Neuronal stem cell (in vitro differentiated cells): ENCODE measurements at regions not wholly inside any gene's neighbourhood (a gene's known extent, or its start where the extent isn't known, plus 50 kb on each side); places are given as distances from the start of the nearest gene placed in this dataset.
A peak's percentile ranks its signal among the peaks of the same experiment; 100 is the strongest.

Experiments
- DNase-seq: peaks from one replicate; pipeline ENCODE4 v3.0.0-alpha.2; 2013; ENCODE audit warnings: low spot score
- H2AFZ ChIP-seq: one replicate; pipeline ENCODE4 v1.6.1; 2013; ENCODE audit warnings: mild to moderate bottlenecking, low read length, inconsistent platforms
- H2AK5ac ChIP-seq: 2 replicates; pipeline ENCODE4 v1.6.1; 2013; ENCODE audit warnings: low read depth, mild to moderate bottlenecking, inconsistent platforms, low read length, moderate library complexity, mixed read lengths
- H2BK120ac ChIP-seq: 2 replicates; pipeline ENCODE4 v1.6.1; 2013; ENCODE audit warnings: low read depth, mild to moderate bottlenecking, inconsistent platforms, low read length, moderate library complexity, mixed read lengths
- H2BK12ac ChIP-seq: one replicate; pipeline ENCODE4 v1.6.1; 2013; ENCODE audit warnings: low read length, inconsistent platforms
- H2BK15ac ChIP-seq: 2 replicates; pipeline ENCODE4 v1.6.1; 2013; ENCODE audit warnings: mild to moderate bottlenecking, low read length, inconsistent platforms, mixed read lengths
- H2BK5ac ChIP-seq: one replicate; pipeline ENCODE4 v1.6.1; 2013; ENCODE audit warnings: inconsistent platforms, mild to moderate bottlenecking, low read length, moderate library complexity
- H3K14ac ChIP-seq: one replicate; pipeline ENCODE4 v1.6.1; 2013; ENCODE audit warnings: low read length, inconsistent platforms
- H3K18ac ChIP-seq: 2 replicates; pipeline ENCODE4 v1.6.1; 2013; ENCODE audit warnings: low read length, inconsistent platforms
- H3K23ac ChIP-seq: 2 replicates; pipeline ENCODE4 v1.6.1; 2013; ENCODE audit warnings: low read depth, mild to moderate bottlenecking, mixed read lengths, low read length, inconsistent platforms; ENCODE audit not compliant: poor library complexity
- H3K27ac ChIP-seq: replicated peaks from 3 replicates; pipeline ENCODE4 v1.5.1; 2013; ENCODE audit warnings: low read length, inconsistent platforms
- H3K27me3 ChIP-seq, 3 experiments: 2 replicates each; pipeline ENCODE4 v1.6.1; 2013; ENCODE audit warnings: low read length in 3 of 3, mild to moderate bottlenecking in 2 of 3, inconsistent platforms in 1 of 3, low read depth in 1 of 3, mixed read lengths in 1 of 3, moderate library complexity in 1 of 3; ENCODE audit not compliant: control insufficient read depth in 3 of 3, insufficient read depth in 3 of 3
- H3K36me3 ChIP-seq, 2 donors: replicated peaks in 1 of 2; 2 replicates each; pipeline ENCODE4 v1.6.1; 2013; ENCODE audit warnings: low read length in 2 of 2; ENCODE audit not compliant: control insufficient read depth in 2 of 2, insufficient read depth in 2 of 2
- H3K4ac ChIP-seq: 2 replicates; pipeline ENCODE4 v1.6.1; 2013; ENCODE audit warnings: inconsistent platforms, mild to moderate bottlenecking, low read length, moderate library complexity
- H3K4me1 ChIP-seq, 2 donors: 1 replicate in 1 of 2; 2 replicates in 1 of 2; pipeline ENCODE4 v1.6.1; 2013; ENCODE audit warnings: low read length in 2 of 2, low read depth in 1 of 2; ENCODE audit not compliant: control insufficient read depth in 2 of 2, insufficient read depth in 1 of 2
- H3K4me2 ChIP-seq: one replicate; pipeline ENCODE4 v1.6.1; 2013; ENCODE audit warnings: mild to moderate bottlenecking, low read length, inconsistent platforms; ENCODE audit not compliant: insufficient read depth, poor library complexity, severe bottlenecking
- H3K4me3 ChIP-seq, 2 donors: 2 replicates each; pipeline ENCODE4 v1.5.1; 2013; ENCODE audit warnings: low read length in 2 of 2, mild to moderate bottlenecking in 2 of 2, inconsistent platforms in 1 of 2, moderate library complexity in 1 of 2
- H3K79me1 ChIP-seq: one replicate; pipeline ENCODE4 v1.6.1; 2013; ENCODE audit warnings: low read depth, mild to moderate bottlenecking, inconsistent platforms, low read length, moderate library complexity
- H3K9ac ChIP-seq: one replicate; pipeline ENCODE4 v1.6.1; 2013; ENCODE audit warnings: mild to moderate bottlenecking, low read depth, low read length, inconsistent platforms; ENCODE audit not compliant: poor library complexity
- H3K9me3 ChIP-seq, 2 donors: replicated peaks in 1 of 2; 2 replicates each; pipeline versions ENCODE3 to v1.6.1; 2013; ENCODE audit warnings: low read length in 2 of 2, mild to moderate bottlenecking in 2 of 2, inconsistent platforms in 1 of 2, low read depth in 1 of 2, mixed read lengths in 1 of 2, moderate library complexity in 1 of 2; ENCODE audit not compliant: control insufficient read depth in 2 of 2, insufficient read depth in 1 of 2
- H4K8ac ChIP-seq: one replicate; pipeline ENCODE4 v1.6.1; 2013; ENCODE audit warnings: low read depth, mild to moderate bottlenecking, inconsistent platforms, low read length, moderate library complexity
- H4K91ac ChIP-seq: one replicate; pipeline ENCODE4 v1.6.1; 2013; ENCODE audit warnings: low read length, low read depth, mild to moderate bottlenecking, inconsistent platforms; ENCODE audit not compliant: poor library complexity
- WGBS, 2 donors: extraction: QIAGEN DNeasy Blood & Tissue Kit; methylation state at CpG; one replicate each; pipeline ENCODE4 v1.1.7; 2013; ENCODE audit warnings: missing lambda C conversion rate in 2 of 2, mixed read lengths in 1 of 2; ENCODE audit not compliant: insufficient read length in 2 of 2, insufficient replicate concordance in 1 of 2; ENCODE audit errors: extremely low coverage in 2 of 2; 5-methylcytosine and 5-hydroxymethylcytosine counted together

GRCh38 chr2:15094161-15094560 is 461.6 kb downstream of the LRATD1 start:
- no peak overlapping the region for H4K8ac ChIP-seq
- peaks cover 0 to 2% of the 10 kb centered on the region in 2 donors for H3K9me3 ChIP-seq
- WGBS, 2 donors, result no CpG with 5 or more reads among the region's 1 CpG
- H3K23ac ChIP-seq, result no peak overlapping the region
- H3K4ac ChIP-seq, result no peak overlapping the region
- H3K4me3 ChIP-seq, result no peak overlapping the region
- H3K27me3 ChIP-seq, result no peaks in the 10 kb centered on the region
- no peak overlapping the region for H3K4me2 ChIP-seq
- no peak overlapping the region for H4K91ac ChIP-seq
- no peak for DNase-seq
- peaks cover 0 to 2% of the 10 kb centered on the region in 2 donors for H3K4me1 ChIP-seq
- no peak overlapping the region for H3K18ac ChIP-seq
- H2BK5ac ChIP-seq, result no peak overlapping the region
- no peaks in the 10 kb centered on the region for H3K36me3 ChIP-seq
- no peak overlapping the region for H3K9ac ChIP-seq
- peak overlapping the region; percentile 64 for H2AFZ ChIP-seq
- H2BK120ac ChIP-seq, result no peak overlapping the region
- H2BK15ac ChIP-seq, result no peak overlapping the region
- no peak overlapping the region for H3K14ac ChIP-seq
- H3K27ac ChIP-seq, result no peak overlapping the region
- H2AK5ac ChIP-seq, result no peak overlapping the region
- H2BK12ac ChIP-seq, result no peak overlapping the region
- H3K79me1 ChIP-seq, result no peaks in the 10 kb centered on the region

GRCh38 chr2:15096873-15097272 is 464.3 kb downstream of the NBAS start:
- Histone ChIP-seq H3K18ac (no peak overlapping the region), H3K14ac (no peak overlapping the region), H3K79me1 (no peaks in the 10 kb centered on the region), H3K4me1 (peaks cover 0 to 2% of the 10 kb centered on the region in 2 donors), H2AFZ (peak overlapping the region; percentile 7), H2AK5ac (no peak overlapping the region), H2BK5ac (no peak overlapping the region), H3K23ac (no peak overlapping the region), H2BK120ac (no peak overlapping the region), H3K4me2 (no peak overlapping the region), H3K4ac (no peak overlapping the region), H2BK15ac (no peak overlapping the region), H3K27me3 (no peaks in the 10 kb centered on the region), H2BK12ac (no peak overlapping the region), H3K27ac (no peak overlapping the region), H3K4me3 (no peak overlapping the region), H3K36me3 (no peaks in the 10 kb centered on the region), H3K9ac (no peak overlapping the region), H4K91ac (no peak overlapping the region), H3K9me3 (no peaks in the 10 kb centered on the region), H4K8ac (no peak overlapping the region)
- no peak for DNase-seq

- Histone ChIP-seq H3K18ac (no peak overlapping the region), H3K27ac (no peak overlapping the region), H3K9ac (no peak overlapping the region), H3K9me3 (peaks cover 0 to 1% of the 10 kb centered on the region in 2 donors), H3K4me1 (no peaks in the 10 kb centered on the region), H2BK12ac (no peak overlapping the region), H3K36me3 (no peaks in the 10 kb centered on the region), H3K4me2 (no peak overlapping the region), H3K79me1 (no peaks in the 10 kb centered on the region), H2BK15ac (no peak overlapping the region), H4K91ac (no peak overlapping the region), H2AFZ (no peak overlapping the region), H3K4ac (no peak overlapping the region), H3K14ac (no peak overlapping the region), H2AK5ac (no peak overlapping the region), H2BK5ac (no peak overlapping the region), H3K23ac (no peak overlapping the region), H3K4me3 (no peak overlapping the region), H2BK120ac (no peak overlapping the region), H4K8ac (no peak overlapping the region), H3K27me3 (no peaks in the 10 kb centered on the region)
- no CpG with 5 or more reads among the region's 1 CpG for whole genome bisulfite sequencing, 2 donors
- DNase-seq, result no peak
These were observed 454.0 kb downstream of the NBAS start for GRCh38 chr2:15107137-15107536.

GRCh38 chr2:15111718-15112117 is 449.4 kb downstream of the NBAS start:
- no CpG with 5 or more reads among the region's 1 CpG for WGBS, 2 donors
- no peak overlapping the region for H3K4me3 ChIP-seq
- no peak overlapping the region for H4K8ac ChIP-seq
- no peak overlapping the region for H2BK15ac ChIP-seq
- no peaks in the 10 kb centered on the region for H3K79me1 ChIP-seq
- no peak overlapping the region for H4K91ac ChIP-seq
- no peaks in the 10 kb centered on the region for H3K36me3 ChIP-seq
- H3K4me1 ChIP-seq, result no peaks in the 10 kb centered on the region
- H3K9ac ChIP-seq, result no peak overlapping the region
- no peak overlapping the region for H2BK12ac ChIP-seq
- peaks cover 0 to 5% of the 10 kb centered on the region in 2 donors for H3K9me3 ChIP-seq
- no peak overlapping the region for H3K4ac ChIP-seq
- no peak overlapping the region for H2BK5ac ChIP-seq
- no peak for DNase-seq
- H3K23ac ChIP-seq, result no peak overlapping the region
- no peak overlapping the region for H2BK120ac ChIP-seq
- no peak overlapping the region for H2AK5ac ChIP-seq
- H3K18ac ChIP-seq, result no peak overlapping the region
- no peaks in the 10 kb centered on the region for H3K27me3 ChIP-seq
- H3K4me2 ChIP-seq, result no peak overlapping the region
- H3K14ac ChIP-seq, result no peak overlapping the region
- H3K27ac ChIP-seq, result no peak overlapping the region
- H2AFZ ChIP-seq, result no peak overlapping the region
